Endothelial cell of umbilical vein (primary cell): ENCODE measurements at regions not wholly inside any gene's neighbourhood (a gene's known extent, or its start where the extent isn't known, plus 50 kb on each side); places are given as distances from the start of the nearest gene placed in this dataset.

Source experiments
- BruUV-seq: library from RNA; stranded (reverse); fragments of 400-500 nt; replicated peaks from 2 replicates; lab custom pipeline; 2021; lab: Mats Ljungman, UMichigan
- CTCF ChIA-PET: fragments of 300-600, 350-600 bp; sonication (Branson Sonifier 250); formaldehyde crosslinking; loops from one replicate; lab custom pipeline; 2021; ENCODE audit warnings: antibody characterized with exemption, inconsistent platforms; lab: Charles Lee
- POLR2A ChIA-PET: fragments of 300-600, 350-600 bp; sonication (Branson Sonifier 250); formaldehyde crosslinking; loops from one replicate; lab custom pipeline; 2021; ENCODE audit warnings: antibody characterized with exemption, inconsistent platforms; lab: Charles Lee
- DNase-seq: peaks from one replicate; pipeline ENCODE4 v3.0.0-alpha.2; 2011; ENCODE audit warnings: low read depth, low spot score
- FAIRE-seq: peaks from 2 replicates; lab custom pipeline; 2011; peaks lifted over from hg19 to GRCh38; lab: Jason Lieb, UNC
- H2AFZ ChIP-seq: 2 replicates; pipeline ENCODE4 v1.6.0; 2012; ENCODE audit warnings: low read depth, low read length, control low read depth, inconsistent platforms
- H3K27ac ChIP-seq: 2 replicates; pipeline ENCODE4 v1.5.1; 2011; ENCODE audit warnings: low read depth, mild to moderate bottlenecking, control low read depth, low read length, moderate library complexity; ENCODE audit not compliant: insufficient read depth
- H3K27me3 ChIP-seq, 2 experiments: 2 replicates each; pipeline versions ENCODE4 v1.6.0 to v1.6.1; 2011; ENCODE audit warnings: low read length in 2 of 2, mixed read lengths in 1 of 2; ENCODE audit not compliant: control insufficient read depth in 2 of 2, insufficient read depth in 2 of 2
- H3K36me3 ChIP-seq, 2 experiments: 2 replicates in 1 of 2; 3 replicates in 1 of 2; pipeline ENCODE4 v1.5.1; 2011; ENCODE audit warnings: low read length in 2 of 2, mild to moderate bottlenecking in 1 of 2, moderate library complexity in 1 of 2; ENCODE audit not compliant: control insufficient read depth in 2 of 2, insufficient read depth in 2 of 2; ENCODE audit errors: extremely low read depth in 1 of 2
- H3K4me1 ChIP-seq: 3 replicates; pipeline ENCODE4 v1.5.1; 2011; ENCODE audit warnings: mild to moderate bottlenecking, low read length; ENCODE audit not compliant: control insufficient read depth, insufficient read depth; ENCODE audit errors: extremely low read depth
- H3K4me2 ChIP-seq: 2 replicates; pipeline ENCODE4 v1.6.1; 2011; ENCODE audit warnings: low read length, control low read depth, mixed read lengths; ENCODE audit not compliant: insufficient read depth
- H3K4me3 ChIP-seq, 3 experiments: fragments of 200-600 bp in 1 of 3; sonication (generic), shearing (Covaris generic) in 1 of 3; replicated peaks in 1 of 3; 2 replicates each; pipeline ENCODE4 v1.5.1; 2011 to 2016; ENCODE audit warnings: control low read depth in 3 of 3, low read length in 3 of 3, mild to moderate bottlenecking in 2 of 3, inconsistent platforms in 1 of 3, low read depth in 1 of 3, moderate library complexity in 1 of 3; ENCODE audit not compliant: insufficient read depth in 1 of 3
- H3K79me2 ChIP-seq: 2 replicates; pipeline ENCODE4 v1.6.0; 2012; ENCODE audit warnings: low read length, inconsistent platforms; ENCODE audit not compliant: control insufficient read depth, insufficient read depth
- H3K9ac ChIP-seq: replicated peaks from 2 replicates; pipeline ENCODE3; 2011; ENCODE audit warnings: low read length, control low read depth; ENCODE audit not compliant: insufficient read depth; ENCODE audit errors: extremely low read depth
- H3K9me1 ChIP-seq: replicated peaks from 3 replicates; pipeline ENCODE4 v1.6.0; 2011; ENCODE audit warnings: mild to moderate bottlenecking, low read length; ENCODE audit not compliant: control insufficient read depth, insufficient read depth; ENCODE audit errors: extremely low read depth
- H3K9me3 ChIP-seq: replicated peaks from 2 replicates; pipeline ENCODE4 v1.5.1; 2012; ENCODE audit warnings: low read length, inconsistent platforms; ENCODE audit not compliant: control insufficient read depth, insufficient read depth
- H4K20me1 ChIP-seq: replicated peaks from 2 replicates; pipeline ENCODE3; 2011; ENCODE audit warnings: mild to moderate bottlenecking, low read length; ENCODE audit not compliant: control insufficient read depth, insufficient read depth; ENCODE audit errors: extremely low read depth
- CTCF ChIP-seq, 2 donors: IDR thresholded peaks; 1 replicate in 1 of 2; 2 replicates in 1 of 2; pipeline ENCODE4 v1.5.1; 2011; ENCODE audit warnings: low read length in 2 of 2, mild to moderate bottlenecking in 2 of 2, moderate library complexity in 2 of 2, control low read depth in 1 of 2, inconsistent platforms in 1 of 2, low read depth in 1 of 2; ENCODE audit not compliant: insufficient read depth in 1 of 2; ENCODE audit errors: extremely low read depth in 1 of 2
- EZH2 ChIP-seq: IDR thresholded peaks from 2 replicates; pipeline ENCODE4 v1.6.1; 2012; ENCODE audit warnings: borderline replicate concordance, low read depth, mild to moderate bottlenecking, moderate library complexity, low read length, inconsistent platforms; ENCODE audit not compliant: severe bottlenecking
- FOS ChIP-seq: IDR thresholded peaks from 2 replicates; pipeline ENCODE4 v1.6.1; 2011; ENCODE audit warnings: mild to moderate bottlenecking, low read length, moderate library complexity, borderline replicate concordance; ENCODE audit not compliant: insufficient read depth
- GATA2 ChIP-seq: IDR thresholded peaks from 2 replicates; pipeline ENCODE4 v1.7.0; 2011; ENCODE audit warnings: low read depth, mild to moderate bottlenecking, moderate library complexity, mixed read lengths, low read length; ENCODE audit not compliant: insufficient read length, insufficient read depth
- JUN ChIP-seq: IDR thresholded peaks from 2 replicates; pipeline ENCODE4 v1.6.1; 2011; ENCODE audit warnings: borderline replicate concordance, low read depth; ENCODE audit not compliant: insufficient read length, insufficient read depth
- MAX ChIP-seq: IDR thresholded peaks from 2 replicates; pipeline ENCODE4 v1.6.1; 2011; ENCODE audit not compliant: insufficient read depth, insufficient read length
- MYC ChIP-seq: IDR thresholded peaks from one replicate; pipeline ENCODE4 v1.6.1; 2011; ENCODE audit warnings: mild to moderate bottlenecking, low read depth, low read length
- POLR2A ChIP-seq: IDR thresholded peaks from 2 replicates; pipeline ENCODE4 v1.6.1; 2012; ENCODE audit warnings: low read depth, mild to moderate bottlenecking, control low read depth, low read length
- POLR2AphosphoS5 ChIP-seq: IDR thresholded peaks from 2 replicates; pipeline ENCODE4 v1.6.1; 2012; ENCODE audit warnings: low read depth, mild to moderate bottlenecking, control low read depth, low read length, moderate library complexity; ENCODE audit not compliant: insufficient read depth
- dilution Hi-C: fragments of 300-500 bp; cut with MboI; formaldehyde crosslinking; loops from one replicate; pipeline ENCODE4 v1.15.0; 2019; ENCODE audit warnings: low sequenced_read_pairs; ENCODE audit not compliant: extremely low pct_ligation_motif_present
- intact Hi-C: fragments of 100-400 bp; cut with micrococcal nuclease; formaldehyde crosslinking; loops from one replicate; pipeline ENCODE4 v1.10.0; 2022

GRCh38 chr16:85166699-85167588 lies 54.7 kb upstream of the CIBAR2 start:
- POLR2A ChIA-PET: no interaction called here
- no peaks in the 10 kb centered on the region for H3K36me3 ChIP-seq
- H3K9ac ChIP-seq: no peak overlapping the region
- BruUV-seq: no TSS peak
- intact Hi-C loops: no loop called here
- H3K9me1 ChIP-seq: no peaks in the 10 kb centered on the region
- no peak overlapping the region for H3K4me3 ChIP-seq
- no peaks in the 10 kb centered on the region for H4K20me1 ChIP-seq
- no peak for DNase-seq
- FAIRE-seq: no peak
- H3K4me1 ChIP-seq: peaks cover 32% of the 10 kb centered on the region
- no peak for TF ChIP-seq MAX
- no peak for TF ChIP-seq EZH2
- TF ChIP-seq POLR2A: no peak
- no peak for TF ChIP-seq CTCF (IDR thresholded peaks at IDR 0.05; ENCODE audit: extremely low read depth in 1 of 2, insufficient read depth in 1 of 2, low read depth in 1 of 2, low read length in 2 of 2)
- TF ChIP-seq GATA2: no peak
- TF ChIP-seq JUN: no peak
- no peak for TF ChIP-seq POLR2AphosphoS5
- TF ChIP-seq FOS: no peak
- TF ChIP-seq MYC: no peak
- H3K27ac ChIP-seq: no peak overlapping the region
- CTCF ChIA-PET: interaction anchor here (0.7 to 2.0 kb wide), 2 partner anchors 37 to 52 kb away, joined by 3 to 5 read pairs; no protein-coding TSS in a partner anchor
- no peak overlapping the region for H3K4me2 ChIP-seq
- no peaks in the 10 kb centered on the region for H3K79me2 ChIP-seq
- dilution Hi-C loops: no loop called here
- H3K27me3 ChIP-seq: no peaks in the 10 kb centered on the region
- H2AFZ ChIP-seq: no peak overlapping the region
- H3K9me3 ChIP-seq: no peaks in the 10 kb centered on the region
